Keratinocyte (primary cell): ENCODE measurements at regions not wholly inside any gene's neighbourhood (a gene's known extent, or its start where the extent isn't known, plus 50 kb on each side); places are given as distances from the start of the nearest gene placed in this dataset.

Experiments
- CTCF ChIP-seq, 3 experiments: IDR thresholded peaks in 1 of 3; conservative IDR thresholded peaks in 1 of 3; optimal IDR thresholded peaks in 1 of 3; 2 replicates in 2 of 3; 3 replicates in 1 of 3; pipeline versions ENCODE3 to v1.5.1; 2011; ENCODE audit warnings: low read length in 3 of 3, mild to moderate bottlenecking in 3 of 3, moderate library complexity in 2 of 3, control low read depth in 1 of 3, inconsistent platforms in 1 of 3; ENCODE audit not compliant: insufficient read depth in 2 of 3; ENCODE audit errors: extremely low read depth in 1 of 3
- EZH2 ChIP-seq: IDR thresholded peaks from one replicate; pipeline ENCODE4 v1.6.1; 2012; ENCODE audit warnings: inconsistent platforms, mild to moderate bottlenecking, low read length, moderate library complexity

- no peak for TF ChIP-seq CTCF (optimal IDR thresholded peaks at IDR 0.05 in 1 of 3, IDR thresholded peaks at IDR 0.05 in 1 of 3, conservative IDR thresholded peaks at IDR 0.05 in 1 of 3; ENCODE audit: extremely low read depth in 1 of 3, insufficient read depth in 2 of 3, low read length in 3 of 3)
- TF ChIP-seq EZH2, result no peak
Measured at GRCh38 chr5:155750101-155750500, 576.9 kb upstream of the SGCD start.
